ENCODE measurements at regions not wholly inside any gene's neighbourhood (a gene's known extent, or its start where the extent isn't known, plus 50 kb on each side); places are given as distances from the start of the nearest gene placed in this dataset.

GRCh38 chr15:92809064-92809879 is 90.9 kb upstream of the CHD2 start:
- Histone ChIP-seq H3K27ac (ENCODE audit: low read depth, low read length) (peak overlapping the region; percentile 99), H3K27me3 (ENCODE audit: control insufficient read depth, insufficient read depth, low read length) (no peaks in the 10 kb centered on the region), H3K9ac (ENCODE audit: low read length) (peak overlapping the region; percentile 86), H3K4me1 (ENCODE audit: control insufficient read depth, insufficient read depth, low read length) (peaks cover 12% of the 10 kb centered on the region), H3K36me3 (ENCODE audit: control insufficient read depth, insufficient read depth, low read length) (no peaks in the 10 kb centered on the region), H3K4me3 (ENCODE audit: low read length) (peak overlapping the region; percentile 76)

- H3K27ac ChIP-seq (ENCODE audit: low read depth, low read length): peak overlapping the region; percentile 99
- peak overlapping the region; percentile 76 for H3K4me3 ChIP-seq (ENCODE audit: low read length)
- no peaks in the 10 kb centered on the region for H3K27me3 ChIP-seq (ENCODE audit: control insufficient read depth, insufficient read depth, low read length)
- no peaks in the 10 kb centered on the region for H3K36me3 ChIP-seq (ENCODE audit: control insufficient read depth, insufficient read depth, low read length)
- peaks cover 12% of the 10 kb centered on the region for H3K4me1 ChIP-seq (ENCODE audit: control insufficient read depth, insufficient read depth, low read length)
- no peak overlapping the region for H3K9ac ChIP-seq (ENCODE audit: low read length)
Measured at GRCh38 chr15:92809880-92810361, 90.2 kb upstream of the CHD2 start.

- no peaks in the 10 kb centered on the region for H3K27me3 ChIP-seq (ENCODE audit: control insufficient read depth, insufficient read depth, low read length)
- H3K27ac ChIP-seq (ENCODE audit: low read depth, low read length): peak overlapping the region; percentile 99
- no peaks in the 10 kb centered on the region for H3K36me3 ChIP-seq (ENCODE audit: control insufficient read depth, insufficient read depth, low read length)
- H3K4me1 ChIP-seq (ENCODE audit: control insufficient read depth, insufficient read depth, low read length): peaks cover 12% of the 10 kb centered on the region
- H3K9ac ChIP-seq (ENCODE audit: low read length): no peak overlapping the region
- peak overlapping the region; percentile 76 for H3K4me3 ChIP-seq (ENCODE audit: low read length)
Measured at GRCh38 chr15:92810418-92811138, 89.5 kb upstream of the CHD2 start.

- peaks cover 12% of the 10 kb centered on the region for H3K4me1 ChIP-seq (ENCODE audit: control insufficient read depth, insufficient read depth, low read length)
- H3K36me3 ChIP-seq (ENCODE audit: control insufficient read depth, insufficient read depth, low read length): no peaks in the 10 kb centered on the region
- peak overlapping the region; percentile 99 for H3K27ac ChIP-seq (ENCODE audit: low read depth, low read length)
- peak overlapping the region; percentile 76 for H3K4me3 ChIP-seq (ENCODE audit: low read length)
- no peaks in the 10 kb centered on the region for H3K27me3 ChIP-seq (ENCODE audit: control insufficient read depth, insufficient read depth, low read length)
- no peak overlapping the region for H3K9ac ChIP-seq (ENCODE audit: low read length)
Measured at GRCh38 chr15:92811148-92811913, 88.8 kb upstream of the CHD2 start.

- no peak overlapping the region for H3K4me3 ChIP-seq (ENCODE audit: low read length)
- peaks cover 12% of the 10 kb centered on the region for H3K4me1 ChIP-seq (ENCODE audit: control insufficient read depth, insufficient read depth, low read length)
- no peaks in the 10 kb centered on the region for H3K36me3 ChIP-seq (ENCODE audit: control insufficient read depth, insufficient read depth, low read length)
- H3K27ac ChIP-seq (ENCODE audit: low read depth, low read length): no peak overlapping the region
- H3K27me3 ChIP-seq (ENCODE audit: control insufficient read depth, insufficient read depth, low read length): no peaks in the 10 kb centered on the region
- no peak overlapping the region for H3K9ac ChIP-seq (ENCODE audit: low read length)
Measured at GRCh38 chr15:92812271-92812670, 87.9 kb upstream of the CHD2 start.

GRCh38 chr15:92813485-92813884 is 86.6 kb upstream of the CHD2 start:
- Histone ChIP-seq H3K9ac (ENCODE audit: low read length) (no peak overlapping the region), H3K27me3 (ENCODE audit: control insufficient read depth, insufficient read depth, low read length) (no peaks in the 10 kb centered on the region), H3K4me3 (ENCODE audit: low read length) (no peak overlapping the region), H3K27ac (ENCODE audit: low read depth, low read length) (no peak overlapping the region), H3K36me3 (ENCODE audit: control insufficient read depth, insufficient read depth, low read length) (no peaks in the 10 kb centered on the region), H3K4me1 (ENCODE audit: control insufficient read depth, insufficient read depth, low read length) (peaks cover 12% of the 10 kb centered on the region)

- Histone ChIP-seq H3K4me1 (ENCODE audit: control insufficient read depth, insufficient read depth, low read length) (peaks cover 3% of the 10 kb centered on the region), H3K4me3 (ENCODE audit: low read length) (no peak overlapping the region), H3K27me3 (ENCODE audit: control insufficient read depth, insufficient read depth, low read length) (no peaks in the 10 kb centered on the region), H3K36me3 (ENCODE audit: control insufficient read depth, insufficient read depth, low read length) (no peaks in the 10 kb centered on the region), H3K27ac (ENCODE audit: low read depth, low read length) (no peak overlapping the region), H3K9ac (ENCODE audit: low read length) (no peak overlapping the region)
Measured at GRCh38 chr15:92817339-92817886, 82.7 kb upstream of the CHD2 start.

- H3K4me1 ChIP-seq (ENCODE audit: control insufficient read depth, insufficient read depth, low read length): peaks cover 3% of the 10 kb centered on the region
- H3K36me3 ChIP-seq (ENCODE audit: control insufficient read depth, insufficient read depth, low read length): no peaks in the 10 kb centered on the region
- no peak overlapping the region for H3K9ac ChIP-seq (ENCODE audit: low read length)
- no peak overlapping the region for H3K4me3 ChIP-seq (ENCODE audit: low read length)
- H3K27ac ChIP-seq (ENCODE audit: low read depth, low read length): no peak overlapping the region
- H3K27me3 ChIP-seq (ENCODE audit: control insufficient read depth, insufficient read depth, low read length): no peaks in the 10 kb centered on the region
Measured at GRCh38 chr15:92818651-92819277, 81.4 kb upstream of the CHD2 start.

- Histone ChIP-seq H3K36me3 (ENCODE audit: control insufficient read depth, insufficient read depth, low read length) (no peaks in the 10 kb centered on the region), H3K4me3 (ENCODE audit: low read length) (peak overlapping the region; percentile 63), H3K27me3 (ENCODE audit: control insufficient read depth, insufficient read depth, low read length) (no peaks in the 10 kb centered on the region), H3K9ac (ENCODE audit: low read length) (no peak overlapping the region), H3K27ac (ENCODE audit: low read depth, low read length) (peak overlapping the region; percentile 82), H3K4me1 (ENCODE audit: control insufficient read depth, insufficient read depth, low read length) (peaks cover 3% of the 10 kb centered on the region)
Measured at GRCh38 chr15:92819278-92820235, 80.6 kb upstream of the CHD2 start.

GRCh38 chr15:92820236-92821021 is 79.7 kb upstream of the CHD2 start:
- Histone ChIP-seq H3K27ac (ENCODE audit: low read depth, low read length) (peak overlapping the region; percentile 82), H3K9ac (ENCODE audit: low read length) (no peak overlapping the region), H3K27me3 (ENCODE audit: control insufficient read depth, insufficient read depth, low read length) (no peaks in the 10 kb centered on the region), H3K4me1 (ENCODE audit: control insufficient read depth, insufficient read depth, low read length) (peaks cover 3% of the 10 kb centered on the region), H3K36me3 (ENCODE audit: control insufficient read depth, insufficient read depth, low read length) (no peaks in the 10 kb centered on the region), H3K4me3 (ENCODE audit: low read length) (peak overlapping the region; percentile 63)

All from rectal smooth muscle tissue (tissue), 1 donor.